Adrenal gland (tissue), 5 donors: ENCODE measurements at regions not wholly inside any gene's neighbourhood (a gene's known extent, or its start where the extent isn't known, plus 50 kb on each side); places are given as distances from the start of the nearest gene placed in this dataset.

Experiments used
- CTCF ChIP-seq, 6 experiments: fragments of 450-650 bp in 4 of 6; fragments of 200-600 bp in 2 of 6; sonication (generic) in 1 of 6; IDR thresholded peaks; 1 replicate in 5 of 6; 2 replicates in 1 of 6; pipeline versions ENCODE4 v1.5.1 to v1.8.0; 2016 to 2021; ENCODE audit warnings: antibody characterized with exemption in 6 of 6, mild to moderate bottlenecking in 2 of 6, moderate library complexity in 1 of 6
- POLR2A ChIP-seq, 2 donors: fragments of 450-650 bp; IDR thresholded peaks; one replicate each; pipeline ENCODE4 v1.6.1; 2017; ENCODE audit warnings: antibody characterized with exemption in 2 of 2, mild to moderate bottlenecking in 2 of 2, moderate library complexity in 1 of 2
- donor health status: DM: no; HTN: no; CAD: no.

GRCh38 chr11:12604557-12605153, 69.6 kb upstream of the TEAD1 start:
- TF ChIP-seq CTCF (IDR thresholded peaks at IDR 0.05) = no peak
- TF ChIP-seq POLR2A (IDR thresholded peaks at IDR 0.05) = no peak
